ENCODE measurements at regions not wholly inside any gene's neighbourhood (a gene's known extent, or its start where the extent isn't known, plus 50 kb on each side); places are given as distances from the start of the nearest gene placed in this dataset.
A peak's percentile ranks its signal among the peaks of the same experiment; 100 is the strongest.
"Not testable (repeated sequence)": the region's sequence is repeated elsewhere in the genome, so short reads cannot be mapped to it uniquely, and the experiment has no call there.

- DNase-seq, result no peak
Measured at GRCh38 chr12:96085475-96085874, 50.1 kb upstream of the LTA4H start.

DNA sequence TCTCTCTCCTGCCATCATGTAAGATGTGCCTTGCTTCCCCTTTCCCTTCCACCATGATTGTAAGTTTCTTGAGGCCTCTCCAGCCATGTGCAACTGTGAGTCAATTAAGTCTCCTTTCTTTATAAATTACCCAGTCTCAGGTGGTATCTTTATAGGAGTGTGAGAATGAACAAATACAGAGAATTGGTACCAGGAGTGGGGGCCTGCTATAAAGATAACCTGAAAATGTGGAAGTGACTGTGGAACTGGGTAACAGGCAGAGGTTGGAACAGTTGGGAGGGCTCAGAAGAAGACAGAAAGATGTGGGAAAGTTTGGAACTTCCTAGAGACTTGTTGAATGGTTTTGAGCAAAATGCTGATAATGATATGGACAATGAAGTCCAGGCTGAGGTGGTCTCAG is 50.8 kb upstream of the LTA4H start:
- DNase-seq, result not testable (repeated sequence)

GRCh38 chr12:96091833-96092232 is 56.4 kb upstream of the LTA4H start:
- DNase-seq, result no peak

DNA sequence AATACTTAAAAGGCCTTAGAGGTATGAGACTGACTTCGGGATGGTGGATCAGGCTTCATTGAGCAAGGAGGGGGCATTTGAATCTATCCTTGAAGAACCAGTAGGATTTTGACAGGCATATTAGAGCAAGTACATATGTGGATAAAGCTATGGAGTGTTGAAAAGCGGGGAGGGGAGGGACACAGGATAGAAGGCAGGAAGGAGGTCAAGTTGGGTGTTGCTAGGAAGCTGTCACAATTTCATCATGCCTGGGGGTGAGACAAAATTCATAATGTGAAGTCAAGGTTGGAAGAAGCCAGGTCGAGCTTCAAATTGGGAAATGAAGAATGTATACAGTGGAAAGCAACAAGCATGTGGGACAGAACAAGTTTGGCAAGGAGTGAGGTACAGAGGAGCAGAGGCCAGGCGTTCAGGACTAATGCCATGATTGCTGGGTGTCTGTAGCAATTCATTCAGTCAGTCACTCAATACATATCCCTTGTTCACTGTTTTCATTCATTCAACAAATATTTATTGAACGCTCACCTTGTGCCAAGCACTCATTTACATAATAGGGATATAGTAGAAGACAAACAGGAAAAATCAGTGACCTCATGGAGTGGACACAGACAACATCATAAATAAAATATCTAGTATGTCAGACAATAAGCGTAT is 58.3 kb upstream of the LTA4H start:
- no peak for DNase-seq

GRCh38 chr12:96094201-96094600 is 58.8 kb upstream of the LTA4H start:
- DNase-seq, result no peak

DNA sequence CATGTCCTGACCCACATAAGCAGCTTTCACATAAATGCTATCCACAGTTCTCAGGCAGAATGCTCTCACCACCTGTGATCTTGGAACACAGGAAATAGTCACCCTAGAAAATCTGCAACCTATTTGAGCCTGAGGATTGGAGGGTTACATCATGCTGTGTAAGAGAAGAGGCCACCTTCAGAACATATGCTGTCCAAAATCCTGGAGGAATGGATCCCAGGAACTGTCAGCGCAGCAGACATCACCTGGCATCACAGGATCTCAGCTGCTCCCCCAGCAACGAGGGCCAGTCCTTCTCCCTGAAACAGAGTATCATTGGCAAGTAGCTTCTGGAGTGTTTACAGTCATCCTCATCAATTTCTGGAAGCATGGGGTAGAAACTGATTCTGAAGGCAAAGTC is 63.2 kb upstream of the LTA4H start:
- no peak for DNase-seq

DNA sequence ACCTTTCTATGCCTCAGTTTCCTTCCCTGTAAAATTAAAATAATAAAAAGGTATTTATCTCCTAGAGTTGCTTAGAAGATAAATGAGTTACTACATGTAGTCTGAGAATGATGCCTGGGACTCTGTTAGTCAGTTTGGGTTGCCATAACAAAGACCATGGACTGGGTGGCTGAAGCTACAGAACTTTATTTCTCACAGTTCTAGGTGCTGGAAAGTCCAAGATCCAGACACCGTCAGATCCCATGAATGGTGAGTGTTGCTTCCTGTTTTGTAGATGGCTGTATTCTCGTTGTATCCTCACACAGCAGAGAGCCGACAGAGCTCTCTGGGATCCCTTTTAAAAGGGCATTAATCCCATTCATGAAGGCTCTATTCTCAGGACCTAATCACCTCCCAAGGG is 64.0 kb upstream of the LTA4H start:
- no peak for DNase-seq

- DNase-seq, result no peak
Measured at GRCh38 chr12:96099986-96100385, 64.6 kb upstream of the LTA4H start.

DNA sequence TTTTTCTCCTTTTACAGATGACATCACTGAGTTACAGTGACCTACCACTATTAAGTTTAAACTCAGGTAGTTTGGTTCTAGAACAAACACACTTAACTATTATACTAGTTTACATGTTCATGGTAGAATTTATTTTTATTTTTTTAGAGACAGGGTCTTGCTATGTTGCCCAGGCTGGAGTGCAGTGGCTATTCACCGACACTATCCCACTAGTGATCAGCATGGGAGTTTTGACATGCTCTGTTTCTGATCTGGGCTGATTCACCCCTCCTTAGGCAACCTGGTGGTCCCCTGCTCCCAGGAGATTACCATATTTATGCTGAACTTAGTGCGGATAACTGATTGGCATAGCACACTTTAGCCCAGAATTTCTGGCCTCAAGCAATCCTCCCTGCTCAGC is 66.4 kb upstream of the LTA4H start:
- no peak for DNase-seq

DNA sequence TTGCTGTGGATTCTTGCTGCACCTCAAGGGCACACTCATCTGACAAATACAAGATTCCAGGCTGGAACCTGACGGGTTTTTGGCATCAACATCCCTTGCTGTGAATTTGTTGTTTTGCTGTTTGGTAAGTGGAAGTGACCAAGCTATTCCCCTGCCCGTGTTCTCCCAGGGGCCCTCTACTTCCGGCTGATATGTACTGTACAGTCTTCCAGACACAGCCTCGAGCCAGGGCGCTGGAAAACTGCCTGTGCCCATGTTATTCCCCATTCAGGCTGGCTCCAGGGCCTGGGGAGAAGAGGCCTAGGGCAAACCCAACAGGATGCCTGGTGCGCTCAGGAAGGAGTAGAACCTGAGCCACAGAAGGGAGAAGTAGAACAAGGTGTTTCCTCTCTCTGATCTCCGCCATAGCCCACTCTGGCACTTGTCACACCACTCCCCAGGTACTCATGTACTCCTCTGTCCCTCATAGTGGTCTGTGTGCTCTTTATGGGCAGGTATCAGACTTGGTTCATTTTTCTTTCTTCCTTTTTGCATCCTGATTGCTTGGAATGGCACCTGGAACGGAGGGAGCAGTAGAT is 67.8 kb upstream of the LTA4H start:
- DNase-seq, result no peak

DNA sequence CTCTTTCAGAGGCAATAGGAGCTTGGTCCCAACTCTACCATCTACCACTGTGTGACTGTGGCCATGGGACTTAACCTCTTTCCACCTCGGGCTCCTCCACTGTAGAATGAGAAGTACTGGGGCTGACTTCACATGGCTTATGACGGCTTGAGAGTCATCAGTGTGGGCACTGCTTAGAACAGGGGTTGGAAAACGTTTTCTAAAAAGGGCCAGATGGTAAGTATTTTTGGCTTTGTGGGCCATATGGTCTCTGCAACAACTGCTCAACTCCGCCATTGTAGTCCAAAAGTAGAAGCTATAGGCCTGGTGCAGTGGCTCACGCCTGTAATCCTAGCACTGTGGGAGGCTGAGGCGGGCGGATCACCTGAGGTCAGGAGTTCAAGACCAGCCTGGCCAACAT is 69.2 kb upstream of the LTA4H start:
- no peak for DNase-seq

- no peak for DNase-seq
Measured at GRCh38 chr12:96106137-96106536, 70.8 kb upstream of the LTA4H start.

GRCh38 chr12:96107236-96107635 is 71.8 kb upstream of the LTA4H start:
- DNase-seq, result no peak

DNA sequence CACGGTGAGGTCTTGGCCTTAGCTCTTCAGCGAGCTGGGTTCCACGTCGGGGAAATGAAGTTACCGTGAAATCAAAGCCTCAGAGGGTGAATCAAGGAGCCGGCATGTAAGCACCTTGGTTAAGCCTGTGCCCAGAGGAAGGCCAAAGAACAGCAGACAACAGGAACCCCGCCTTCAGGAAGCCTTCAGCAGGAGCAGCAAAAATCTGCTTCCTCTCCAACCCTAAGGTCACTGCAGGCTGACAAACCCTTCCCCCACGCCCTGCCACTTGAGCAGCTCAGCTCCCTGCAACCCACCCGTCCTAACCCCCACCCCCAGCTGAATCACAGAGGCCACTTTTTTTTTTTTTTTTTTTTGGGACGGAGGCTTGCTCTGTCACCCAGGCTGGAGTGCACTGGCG is 72.9 kb upstream of the LTA4H start:
- peak; percentile 45 for DNase-seq

GRCh38 chr12:96108941-96109340 is 73.6 kb upstream of the LTA4H start:
- DNase-seq, result not testable (repeated sequence)

- DNase-seq, result no peak
Measured at GRCh38 chr12:96112733-96113132, 77.3 kb upstream of the LTA4H start.

DNA sequence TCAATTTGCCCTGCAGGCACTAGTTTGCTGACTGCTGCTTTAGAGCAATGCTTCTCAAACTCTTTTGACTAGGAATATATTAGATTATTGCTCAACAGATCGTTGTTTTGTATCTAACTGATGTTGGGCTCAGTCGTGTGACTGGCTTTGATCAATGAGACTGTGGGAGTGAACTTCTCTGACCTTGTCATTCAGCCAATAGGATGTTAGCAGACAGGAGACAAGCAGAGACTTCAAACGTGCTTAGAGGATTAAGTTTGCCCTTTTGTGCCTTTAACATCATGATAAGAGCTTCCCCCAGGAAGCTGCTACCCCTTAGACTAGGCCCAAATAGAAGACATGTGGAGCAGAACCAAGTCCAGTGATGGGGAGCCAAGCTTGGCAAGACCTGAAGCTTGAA is 76.7 kb upstream of the ELK3 start:
- DNase-seq, result no peak

DNA sequence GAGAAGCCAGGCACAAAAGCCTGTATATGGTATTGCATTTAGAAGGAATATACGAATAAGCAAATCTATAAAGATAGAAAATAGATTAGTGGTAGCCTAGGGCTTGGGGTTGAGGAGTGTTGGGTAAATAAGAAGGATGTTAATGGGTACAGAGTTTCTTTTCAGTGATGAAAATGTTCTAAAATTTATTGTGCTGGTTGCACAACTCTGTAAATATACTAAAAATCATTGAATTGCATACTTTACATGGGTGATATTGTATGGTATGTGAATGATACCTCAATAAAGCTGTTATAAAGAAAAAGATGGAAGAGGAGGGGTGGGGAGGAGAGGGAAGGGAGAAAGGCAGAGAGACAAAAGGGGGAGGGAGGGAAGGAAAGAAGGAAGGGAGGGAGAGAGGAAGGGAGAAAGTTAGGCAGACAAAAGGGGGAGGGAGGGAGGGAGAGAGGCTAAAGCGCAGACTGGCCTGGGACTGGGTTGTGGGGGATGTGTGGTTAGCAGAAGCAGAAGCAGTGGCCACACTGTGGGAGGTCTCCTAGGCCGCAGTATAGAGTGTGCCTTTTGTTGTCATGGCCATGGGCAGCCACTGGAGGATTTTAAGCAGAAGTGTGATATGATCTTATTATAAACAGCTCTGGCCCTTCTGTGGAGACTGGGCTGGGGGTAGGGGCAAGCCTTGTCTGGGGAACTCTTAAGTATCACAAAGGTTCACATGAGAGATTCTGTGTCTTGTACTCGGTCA is 73.6 kb upstream of the ELK3 start:
- no peak for DNase-seq

- DNase-seq, result no peak
Measured at GRCh38 chr12:96121271-96121711, 72.9 kb upstream of the ELK3 start.

DNA sequence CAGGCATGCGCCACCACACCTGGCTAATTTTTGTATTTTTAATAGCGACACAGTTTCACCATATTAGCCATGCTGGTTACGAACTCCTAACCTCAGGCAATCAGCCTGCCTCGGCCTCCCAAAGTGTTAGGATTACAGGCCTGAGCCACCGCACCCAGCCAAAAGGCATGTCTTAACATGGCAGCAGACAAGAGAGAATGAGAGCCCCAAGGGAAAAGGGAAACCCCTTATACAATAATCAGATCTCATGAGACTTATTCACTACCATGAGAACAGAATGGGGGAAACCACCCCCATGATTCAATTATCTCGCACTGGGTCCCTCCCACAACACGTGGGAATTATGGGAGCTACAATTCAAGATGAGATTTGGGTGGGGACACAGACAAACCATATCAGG is 65.9 kb upstream of the ELK3 start:
- DNase-seq, result not testable (repeated sequence)

DNA sequence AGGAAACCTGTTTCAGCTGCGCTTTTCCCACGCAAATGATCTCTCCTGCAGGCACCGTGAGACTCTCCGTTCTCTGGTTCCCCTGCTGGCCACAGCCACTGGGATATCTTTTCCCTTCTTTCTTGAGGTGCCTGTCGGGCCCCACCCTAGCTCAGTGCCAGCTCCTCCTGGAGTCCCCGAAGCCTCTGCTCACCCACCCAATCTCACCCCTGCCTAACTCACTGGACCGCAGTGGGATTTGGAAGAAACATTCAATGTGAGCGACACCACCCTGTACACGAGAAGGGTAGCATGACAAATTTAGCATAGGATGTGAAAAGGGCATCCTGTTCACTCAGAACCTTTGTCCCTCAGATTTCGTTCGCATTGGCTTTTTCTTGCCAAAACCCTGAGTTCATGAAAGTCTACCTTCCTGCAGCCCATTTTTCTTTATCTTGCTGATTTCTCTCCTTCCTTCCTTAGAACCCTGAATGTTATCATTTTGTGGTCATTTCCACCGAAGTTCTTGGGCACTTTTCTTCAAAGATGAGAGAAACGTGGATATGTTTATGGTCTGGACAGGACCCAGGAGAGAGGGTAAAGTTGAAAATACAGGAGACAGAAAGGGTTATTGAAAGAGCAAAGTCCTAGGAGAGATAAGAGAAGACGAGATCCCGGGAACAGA is 63.6 kb upstream of the ELK3 start:
- no peak for DNase-seq

- no peak for DNase-seq
Measured at GRCh38 chr12:96131230-96131788, 62.9 kb upstream of the ELK3 start.

DNA sequence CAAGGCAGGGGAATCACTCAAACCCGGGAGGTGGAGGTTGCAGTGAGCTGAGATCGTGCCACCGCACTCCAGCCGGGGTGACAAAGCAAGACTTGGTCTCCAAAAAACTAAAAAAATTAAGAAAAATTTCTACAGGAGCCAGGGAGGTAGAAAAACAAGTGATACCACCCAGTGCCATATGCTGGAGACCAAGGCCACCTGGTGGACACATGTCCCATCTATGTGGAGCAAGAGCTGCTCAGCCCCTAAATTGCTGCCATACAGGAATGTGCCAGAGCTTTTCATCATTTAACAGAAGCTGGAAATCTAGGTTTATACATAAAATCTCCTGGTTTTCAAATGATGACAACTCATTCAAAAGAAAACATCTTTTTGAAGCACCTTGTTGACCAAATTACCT is 61.4 kb upstream of the ELK3 start:
- DNase-seq, result peak; percentile 20

GRCh38 chr12:96134200-96134599 is 60.0 kb upstream of the ELK3 start:
- DNase-seq, result peak; percentile 19
